CD4-positive, alpha-beta T cell treated with Interleukin-4 for 1 hour (primary cell): ENCODE measurements at regions not wholly inside any gene's neighbourhood (a gene's known extent, or its start where the extent isn't known, plus 50 kb on each side); places are given as distances from the start of the nearest gene placed in this dataset.

Source experiments
- DNase-seq, 2 donors: peaks; one replicate each; pipeline ENCODE4 v3.0.0-alpha.2; 2020 to 2022

- DNase-seq = no peak
Measured at GRCh38 chr18:45350404-45351156, 264.7 kb upstream of the SLC14A2 start.

GRCh38 chr18:45352874-45353273 is 262.4 kb upstream of the SLC14A2 start:
- no peak for DNase-seq

- DNase-seq = no peak
Measured at GRCh38 chr18:45353530-45353929, 261.7 kb upstream of the SLC14A2 start.

GRCh38 chr18:45355944-45356520 is 259.2 kb upstream of the SLC14A2 start:
- DNase-seq = no peak

- no peak for DNase-seq
Measured at GRCh38 chr18:45357686-45358470, 257.4 kb upstream of the SLC14A2 start.

GRCh38 chr18:45359275-45360009 is 255.8 kb upstream of the SLC14A2 start:
- DNase-seq = no peak

GRCh38 chr18:45361125-45361851 is 254.0 kb upstream of the SLC14A2 start:
- DNase-seq = no peak

- no peak for DNase-seq
Measured at GRCh38 chr18:45363196-45363595, 252.1 kb upstream of the SLC14A2 start.

GRCh38 chr18:45365835-45366234 is 249.4 kb upstream of the SLC14A2 start:
- DNase-seq = no peak

GRCh38 chr18:45370255-45371010 is 244.8 kb upstream of the SLC14A2 start:
- DNase-seq = no peak

- no peak for DNase-seq
Measured at GRCh38 chr18:45373286-45373880, 241.9 kb upstream of the SLC14A2 start.

GRCh38 chr18:45374236-45374635 is 241.0 kb upstream of the SLC14A2 start:
- DNase-seq = no peak

GRCh38 chr18:45374878-45375630 is 240.2 kb upstream of the SLC14A2 start:
- no peak for DNase-seq

GRCh38 chr18:45376193-45376592 is 239.1 kb upstream of the SLC14A2 start:
- no peak for DNase-seq

- DNase-seq = no peak
Measured at GRCh38 chr18:45378308-45378707, 237.0 kb upstream of the SLC14A2 start.

GRCh38 chr18:45378933-45379332 is 236.3 kb upstream of the SLC14A2 start:
- no peak for DNase-seq

- no peak for DNase-seq
Measured at GRCh38 chr18:45379903-45380302, 235.4 kb upstream of the SLC14A2 start.

GRCh38 chr18:45381282-45381681 is 234.0 kb upstream of the SLC14A2 start:
- no peak for DNase-seq

GRCh38 chr18:45383228-45383627 is 232.0 kb upstream of the SLC14A2 start:
- DNase-seq = no peak

- DNase-seq = peak; percentile 27 to 42
Measured at GRCh38 chr18:45384137-45384961, 230.9 kb upstream of the SLC14A2 start.
